ENCODE measurements at regions not wholly inside any gene's neighbourhood (a gene's known extent, or its start where the extent isn't known, plus 50 kb on each side); places are given as distances from the start of the nearest gene placed in this dataset.

DNA sequence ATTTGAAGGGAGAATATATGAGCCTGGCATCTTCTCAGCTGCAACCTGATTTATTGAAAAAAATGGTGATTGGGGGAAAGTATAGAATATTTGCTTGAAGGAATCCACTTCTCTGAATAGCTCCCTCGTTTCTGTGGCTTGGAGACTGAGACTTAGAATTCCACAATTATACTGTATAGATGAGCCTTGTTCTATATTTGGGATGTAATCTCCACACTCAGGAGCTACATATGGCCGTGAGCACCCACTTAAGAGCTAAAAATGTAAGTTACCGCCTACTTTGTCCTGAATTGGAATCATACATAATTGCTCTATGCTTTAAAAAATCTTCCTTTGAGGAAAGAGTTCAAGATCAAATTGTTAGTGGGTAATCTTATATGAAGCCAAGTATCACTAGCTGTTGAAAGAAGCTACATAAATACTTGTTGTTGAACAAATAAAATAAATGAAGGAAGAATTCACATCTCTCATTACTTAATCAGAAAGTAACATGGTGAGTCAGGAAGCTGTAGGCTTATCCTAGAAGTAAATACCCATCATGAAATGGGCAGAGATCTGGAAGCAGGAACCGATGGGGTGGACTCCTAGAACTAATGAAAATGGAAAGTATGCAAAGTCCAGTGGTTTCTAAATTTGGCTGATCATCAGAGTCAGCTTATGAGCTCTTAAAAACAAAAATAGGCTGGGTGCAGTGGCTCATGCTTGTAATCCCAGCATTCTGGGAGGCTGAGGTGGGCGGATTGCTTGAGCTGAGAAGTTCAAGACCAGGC is 254.3 kb downstream of the SOX4 start:
- Histone ChIP-seq H3K36me3 (ENCODE audit: control insufficient read depth, insufficient read depth, low read length) (no peaks in the 10 kb centered on the region), H3K27me3 (ENCODE audit: control insufficient read depth, insufficient read depth, low read length) (no peaks in the 10 kb centered on the region), H3K27ac (ENCODE audit: low read length) (no peak overlapping the region), H3K9me3 (ENCODE audit: control insufficient read depth, insufficient read depth, low read length) (no peaks in the 10 kb centered on the region), H3K4me1 (ENCODE audit: control insufficient read depth, insufficient read depth, low read length) (peaks cover 3% of the 10 kb centered on the region), H3K4me3 (ENCODE audit: low read length) (no peak overlapping the region)
- Mint-ChIP-seq H3K27ac (no peak overlapping the region), H3K9me3 (no peaks in the 10 kb centered on the region), H3K36me3 (no peaks in the 10 kb centered on the region), H3K4me3 (no peak overlapping the region), H3K27me3 (ENCODE audit: low read depth in 2 of 2) (peaks cover 0 to 7% of the 10 kb centered on the region in 2 donors), H3K4me1 (no peaks in the 10 kb centered on the region)
- 81% methylated on average over 3 of the region's 5 CpGs for WGBS (ENCODE audit: insufficient coverage)
- DNase-seq (no peak), ATAC-seq (no peak)
- TF ChIP-seq CTCF (IDR thresholded peaks at IDR 0.05): no peak
- intact Hi-C loops (cut with micrococcal nuclease): no loop called here

GRCh38 chr6:21850691-21851090 is 257.1 kb downstream of the SOX4 start:
- H3K27ac ChIP-seq (ENCODE audit: low read length): no peak overlapping the region
- H3K4me3 Mint-ChIP-seq: no peak overlapping the region
- peaks cover 3% of the 10 kb centered on the region for H3K4me1 ChIP-seq (ENCODE audit: control insufficient read depth, insufficient read depth, low read length)
- ATAC-seq: no peak
- intact Hi-C loops (cut with micrococcal nuclease): no loop called here
- H3K36me3 Mint-ChIP-seq: no peaks in the 10 kb centered on the region
- H3K36me3 ChIP-seq (ENCODE audit: control insufficient read depth, insufficient read depth, low read length): no peaks in the 10 kb centered on the region
- no peaks in the 10 kb centered on the region for H3K4me1 Mint-ChIP-seq
- TF ChIP-seq CTCF (IDR thresholded peaks at IDR 0.05): no peak
- H3K4me3 ChIP-seq (ENCODE audit: low read length): no peak overlapping the region
- H3K27ac Mint-ChIP-seq: no peak overlapping the region
- no peak for DNase-seq
- peaks cover 0 to 7% of the 10 kb centered on the region in 2 donors for H3K27me3 Mint-ChIP-seq (ENCODE audit: low read depth in 2 of 2)
- no peaks in the 10 kb centered on the region for H3K9me3 Mint-ChIP-seq
- H3K27me3 ChIP-seq (ENCODE audit: control insufficient read depth, insufficient read depth, low read length): no peaks in the 10 kb centered on the region
- no CpG with 5 or more reads among the region's 1 CpG for WGBS (ENCODE audit: insufficient coverage)
- H3K9me3 ChIP-seq (ENCODE audit: control insufficient read depth, insufficient read depth, low read length): no peaks in the 10 kb centered on the region

DNA sequence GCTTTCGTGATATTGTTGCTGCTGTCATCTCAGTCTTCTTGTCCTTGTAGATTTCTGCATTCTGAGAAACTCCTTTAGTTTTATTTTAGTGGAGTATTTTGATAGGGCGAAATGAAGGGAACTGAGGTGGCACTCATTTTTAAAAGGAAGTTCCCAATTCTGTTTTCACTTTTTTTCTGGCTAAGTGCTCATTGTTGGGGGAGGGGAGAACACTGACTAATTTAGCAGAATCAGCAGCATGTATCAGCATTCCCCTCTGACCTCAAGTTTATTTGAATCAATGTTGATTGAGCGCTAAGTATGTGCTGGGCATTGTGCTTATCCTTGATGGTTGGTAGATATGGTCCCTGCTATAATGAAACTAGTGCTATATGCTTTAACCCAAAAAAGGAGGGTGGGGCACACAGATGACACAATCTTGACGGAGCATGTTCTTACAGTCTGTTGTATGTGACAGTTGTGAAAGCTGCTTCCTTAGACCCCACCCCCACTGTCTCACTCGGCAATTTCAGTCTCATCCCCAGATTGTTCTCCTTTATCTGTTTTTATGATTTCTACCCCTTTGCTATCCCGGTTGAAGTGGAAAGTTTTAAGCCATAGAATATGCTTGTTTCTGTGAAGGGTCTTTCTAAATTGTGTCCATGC is 262.4 kb downstream of the SOX4 start:
- H3K9me3 ChIP-seq (ENCODE audit: control insufficient read depth, insufficient read depth, low read length): no peaks in the 10 kb centered on the region
- H3K27ac Mint-ChIP-seq: peak overlapping the region in 1 of 2 donors; percentile 58
- H3K4me1 Mint-ChIP-seq: no peaks in the 10 kb centered on the region
- H3K27ac ChIP-seq (ENCODE audit: low read length): peak overlapping the region; percentile 1
- H3K4me3 Mint-ChIP-seq: no peak overlapping the region
- H3K27me3 Mint-ChIP-seq (ENCODE audit: low read depth in 2 of 2): no peaks in the 10 kb centered on the region
- no peak for DNase-seq
- TF ChIP-seq CTCF (IDR thresholded peaks at IDR 0.05): no peak
- intact Hi-C loops (cut with micrococcal nuclease): no loop called here
- H3K4me1 ChIP-seq (ENCODE audit: control insufficient read depth, insufficient read depth, low read length): no peaks in the 10 kb centered on the region
- 90% methylated on average over 3 of the region's 6 CpGs for WGBS (ENCODE audit: insufficient coverage)
- no peaks in the 10 kb centered on the region for H3K9me3 Mint-ChIP-seq
- no peak overlapping the region for H3K4me3 ChIP-seq (ENCODE audit: low read length)
- no peaks in the 10 kb centered on the region for H3K36me3 Mint-ChIP-seq
- no peaks in the 10 kb centered on the region for H3K36me3 ChIP-seq (ENCODE audit: control insufficient read depth, insufficient read depth, low read length)
- no peak for ATAC-seq
- H3K27me3 ChIP-seq (ENCODE audit: control insufficient read depth, insufficient read depth, low read length): no peaks in the 10 kb centered on the region
